Activated gamma-delta T cell treated with anti-CD3 and anti-CD28 coated beads, Interleukin-2, amount 50 U/mL, for 16 hours (primary cell): ENCODE measurements at regions not wholly inside any gene's neighbourhood (a gene's known extent, or its start where the extent isn't known, plus 50 kb on each side); places are given as distances from the start of the nearest gene placed in this dataset.
"Not testable (repeated sequence)": the region's sequence is repeated elsewhere in the genome, so short reads cannot be mapped to it uniquely, and the experiment has no call there.

Source experiments
- DNase-seq: peaks from one replicate; pipeline ENCODE4 v3.0.0-alpha.2; 2020; ENCODE audit warnings: low read depth

DNA sequence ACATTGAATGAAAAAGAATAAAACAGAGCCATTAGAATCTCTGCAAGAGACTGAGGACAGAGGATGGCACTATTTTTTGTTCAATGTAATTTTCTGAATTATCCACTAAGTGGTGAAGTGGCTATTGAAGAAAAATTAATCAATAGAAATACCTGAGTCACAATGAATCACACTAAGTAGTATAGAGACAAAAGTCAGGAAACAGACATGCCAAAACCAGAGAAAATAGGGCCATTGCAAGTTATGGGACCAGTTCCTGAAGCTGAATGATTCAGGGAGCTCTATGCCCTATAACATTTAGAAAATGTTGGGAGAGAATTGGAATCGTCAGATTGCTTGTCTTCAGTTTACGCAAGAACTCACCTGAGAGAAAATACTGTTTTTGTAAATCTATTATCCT, 1103.2 kb upstream of the ALCAM start:
- no peak for DNase-seq

DNA sequence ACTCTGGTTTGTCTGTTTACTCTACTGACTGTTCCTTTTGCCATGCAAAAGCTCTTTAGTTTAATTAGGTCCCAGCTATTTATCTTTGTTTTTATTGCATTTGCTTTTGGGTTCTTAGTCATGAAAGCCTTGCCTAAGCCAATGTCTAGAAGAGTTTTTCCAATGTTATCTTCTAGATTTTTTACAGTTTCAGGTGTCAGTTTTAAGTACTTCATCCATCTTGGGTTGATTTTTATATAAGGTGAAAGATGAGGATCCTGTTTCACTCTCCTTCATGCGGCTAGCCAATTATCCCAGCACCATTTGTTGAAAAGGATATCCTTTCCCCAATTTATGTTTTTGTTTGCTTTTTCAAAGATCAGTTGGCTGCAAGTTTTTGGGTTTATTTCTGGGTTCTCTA, 1100.5 kb upstream of the ALCAM start:
- DNase-seq, result not testable (repeated sequence)

DNA sequence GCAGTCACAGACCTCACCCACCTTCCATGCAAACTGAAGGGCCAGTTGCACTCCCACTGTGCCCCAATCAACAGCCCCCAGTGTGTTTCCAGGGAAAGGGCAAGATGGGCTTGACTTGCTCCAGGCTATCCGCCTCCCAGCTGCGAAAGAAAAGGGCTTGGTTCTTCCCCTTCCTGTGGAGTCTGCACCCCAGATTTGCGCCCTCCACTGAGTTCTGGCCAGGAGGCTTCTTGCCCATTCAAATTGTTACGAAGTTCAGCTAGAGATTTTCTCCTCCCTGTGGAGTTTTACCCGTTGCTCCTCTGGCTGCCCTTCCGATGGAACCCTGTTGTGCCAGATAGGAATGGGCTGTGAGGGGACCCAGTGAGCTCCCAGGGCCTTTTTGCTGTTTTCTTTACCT, 1096.9 kb upstream of the ALCAM start:
- DNase-seq, result no peak

DNA sequence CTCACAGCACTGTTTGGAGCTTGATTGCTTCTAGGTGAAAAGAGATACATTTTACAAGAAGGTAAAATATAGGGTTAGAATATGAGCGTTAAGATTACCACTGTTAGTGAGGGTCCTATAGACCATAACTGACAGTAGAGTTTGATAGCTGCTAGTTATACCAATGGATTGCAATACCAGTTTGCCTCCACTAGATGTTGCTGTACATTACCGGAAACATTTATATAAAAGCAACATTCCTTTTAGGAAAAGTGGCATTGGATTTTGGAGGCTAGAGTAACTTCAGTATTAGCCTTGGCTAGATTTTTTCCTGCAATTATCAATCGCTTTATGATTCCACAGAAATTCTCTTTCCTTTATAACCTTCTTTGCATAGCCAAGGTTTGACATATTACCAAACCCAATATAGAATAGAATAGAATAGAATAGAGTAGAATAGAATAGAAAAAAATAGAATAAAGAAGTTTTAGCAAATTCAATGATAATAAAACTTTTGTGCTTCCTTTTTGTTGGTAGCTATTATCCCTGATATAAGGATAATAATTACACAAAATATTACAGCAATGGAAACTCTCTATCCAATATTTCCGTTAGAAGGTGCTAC, 1093.6 kb upstream of the ALCAM start:
- DNase-seq, result no peak

DNA sequence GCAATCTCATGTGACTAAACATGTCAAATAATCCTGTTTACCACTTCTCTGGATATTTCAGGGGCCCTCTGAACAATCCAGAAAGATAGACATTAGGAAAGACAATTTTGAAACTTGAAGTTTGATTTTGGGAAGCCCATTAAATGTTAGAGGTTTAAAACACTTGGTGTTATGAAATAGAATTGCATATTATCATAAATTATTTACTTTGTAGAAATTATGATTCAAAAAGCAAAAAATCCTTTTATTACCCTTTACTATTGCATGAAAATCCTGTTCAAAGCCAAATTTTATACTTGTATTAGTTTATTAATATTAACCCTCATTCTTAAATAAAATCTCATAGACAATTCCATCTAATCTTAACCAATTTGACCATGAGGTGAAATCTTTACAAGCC, 1091.5 kb upstream of the ALCAM start:
- no peak for DNase-seq

DNA sequence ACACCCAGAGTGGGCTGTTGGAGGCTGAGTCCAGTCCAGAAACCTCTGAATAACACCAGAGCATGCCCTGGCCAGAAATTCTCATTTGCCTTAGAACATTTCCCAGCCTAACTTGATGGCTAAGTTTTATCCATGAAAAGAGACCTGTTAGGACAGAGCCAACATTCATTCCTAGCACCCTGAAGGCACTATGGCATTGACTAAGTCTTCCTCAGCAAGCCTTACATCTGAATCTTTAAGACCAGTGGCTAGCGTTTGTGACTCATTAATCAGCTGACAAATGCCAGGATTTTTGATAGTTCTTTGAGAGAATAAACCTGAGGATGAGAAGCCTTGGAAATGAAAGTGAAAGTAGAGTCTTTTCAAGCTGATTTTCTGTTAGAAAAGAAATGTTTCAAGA, 1087.1 kb upstream of the ALCAM start:
- DNase-seq, result no peak

DNA sequence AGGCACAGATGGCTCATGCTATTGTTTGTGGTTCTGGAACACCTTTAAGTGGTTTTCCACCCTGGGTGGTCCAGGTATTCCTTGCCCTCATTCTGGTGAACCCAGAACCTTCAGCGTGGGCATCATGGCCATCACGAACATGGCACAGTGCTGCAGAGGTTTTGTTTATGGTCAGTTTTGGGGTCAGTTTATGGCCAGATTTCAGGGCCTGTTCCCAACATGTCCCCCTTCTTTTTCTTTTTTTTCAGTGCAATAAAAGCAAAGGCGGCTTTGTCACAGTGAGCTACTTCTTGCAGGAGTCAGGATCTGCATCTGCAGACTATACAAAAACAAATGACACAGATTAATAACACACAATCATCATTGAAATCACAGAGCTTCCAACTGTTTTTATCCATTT, 1085.0 kb upstream of the ALCAM start:
- no peak for DNase-seq

DNA sequence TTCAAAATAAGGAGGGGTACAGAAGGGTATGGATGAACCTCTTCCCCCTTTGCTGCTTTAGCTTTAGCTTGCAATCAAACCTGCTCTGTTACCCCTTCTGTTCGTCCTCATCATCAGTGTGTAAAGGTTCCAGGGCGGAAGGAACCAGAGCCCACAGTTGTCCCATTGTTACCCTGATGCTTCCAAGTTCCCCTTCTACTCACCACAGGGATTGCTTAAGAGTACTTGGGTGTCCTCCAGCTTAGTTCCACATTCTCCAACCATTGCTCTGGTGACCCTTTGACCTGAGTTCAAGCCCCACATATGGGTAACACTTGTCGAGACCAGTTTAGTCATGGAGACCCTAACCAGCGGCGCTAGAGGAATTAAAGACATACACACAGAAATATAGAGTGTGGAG, 1080.1 kb upstream of the ALCAM start:
- DNase-seq, result no peak

DNA sequence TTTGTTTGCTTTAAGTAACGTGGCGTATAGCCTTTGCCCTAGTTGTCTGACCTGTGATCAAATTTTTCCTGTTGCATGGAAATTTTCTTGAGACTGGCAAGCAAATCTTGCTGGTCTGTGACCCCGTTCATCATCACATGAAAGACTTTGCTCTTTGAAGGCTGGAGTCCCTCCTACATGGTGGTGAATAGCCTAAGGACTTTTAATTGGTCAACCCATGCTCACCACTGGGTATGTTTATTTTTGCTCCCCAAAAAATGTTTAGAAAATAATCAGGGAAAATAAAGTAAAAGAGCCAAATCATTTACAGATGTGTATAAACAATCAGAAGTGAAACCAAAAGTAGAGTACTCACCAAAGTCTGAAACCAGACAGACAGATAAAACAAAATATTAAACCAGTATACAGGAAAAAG, 1075.3 kb upstream of the ALCAM start:
- no peak for DNase-seq

DNA sequence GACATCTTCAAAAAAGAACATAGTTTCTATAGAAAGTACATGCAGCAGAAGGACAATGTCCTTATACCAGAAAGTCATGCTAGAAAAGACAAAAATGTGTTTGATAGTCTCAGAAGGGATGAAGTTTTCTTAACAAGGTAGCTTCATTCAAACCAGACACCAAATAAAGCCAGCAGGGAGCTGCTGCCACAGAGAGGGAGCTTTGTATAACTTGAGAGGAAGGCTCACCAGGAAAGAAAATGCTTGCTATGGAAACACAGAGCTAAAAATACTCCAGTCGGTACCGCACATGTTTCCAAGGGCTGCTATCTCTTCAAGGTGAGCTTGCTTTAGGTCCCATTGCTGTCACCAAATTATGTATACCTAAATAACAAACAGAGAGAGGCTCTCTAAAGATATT, 1074.8 kb upstream of the ALCAM start:
- DNase-seq, result no peak

DNA sequence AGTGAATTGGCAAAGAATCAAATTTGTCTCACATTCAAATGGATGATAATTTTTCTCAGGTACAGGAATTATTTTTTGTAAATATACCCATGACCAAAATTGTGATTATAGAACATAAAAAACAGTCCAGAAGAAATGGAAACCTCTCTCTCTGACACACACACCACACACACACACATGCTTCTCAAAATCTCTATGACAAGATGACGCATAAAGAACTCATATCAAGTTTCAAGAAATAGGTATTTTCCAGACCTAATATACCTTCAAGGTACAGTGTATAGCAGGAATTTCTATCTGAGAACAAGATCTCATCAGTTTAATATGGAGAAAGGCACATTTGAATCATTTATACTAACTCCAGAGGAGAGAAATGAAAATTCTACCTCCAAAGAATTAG, 1069.1 kb upstream of the ALCAM start:
- no peak for DNase-seq

DNA sequence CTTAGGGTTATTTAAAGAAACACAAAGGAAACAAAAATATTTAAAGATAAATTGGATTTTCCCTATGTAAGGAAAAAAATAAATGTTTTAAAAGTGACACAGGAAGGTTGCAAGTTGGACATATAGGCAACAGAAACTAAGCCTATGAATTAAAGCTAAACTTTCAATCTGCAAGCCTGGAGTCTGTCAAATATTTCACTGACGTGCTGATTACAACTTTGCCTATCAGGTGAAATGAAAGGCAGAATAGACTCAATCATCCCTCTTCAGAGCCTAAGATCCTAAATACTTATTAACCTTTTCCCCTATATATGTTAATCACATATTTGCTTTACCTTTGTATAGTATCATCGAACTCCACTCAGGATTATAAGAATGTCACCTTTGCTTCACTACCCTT, 1068.0 kb upstream of the ALCAM start:
- no peak for DNase-seq

DNA sequence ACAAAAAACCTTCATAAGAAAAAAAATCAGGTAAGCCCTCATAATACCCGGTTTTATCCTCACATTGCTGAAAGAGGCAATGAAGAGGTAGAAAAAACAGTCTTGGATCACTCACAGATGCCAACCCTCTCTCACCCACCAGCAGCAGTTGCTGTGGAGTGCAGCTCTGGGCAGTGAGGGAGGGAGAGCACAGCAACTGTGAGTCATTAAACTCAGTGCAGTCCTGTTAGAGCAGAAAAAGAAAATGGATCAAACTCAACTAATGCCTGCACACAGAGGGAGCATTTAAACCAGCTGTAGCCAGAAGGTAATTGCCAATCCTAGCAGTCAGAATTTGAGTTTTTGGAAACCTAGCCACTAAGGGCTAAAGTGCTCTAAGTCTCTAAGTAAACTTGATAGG, 1050.6 kb upstream of the ALCAM start:
- DNase-seq, result no peak

DNA sequence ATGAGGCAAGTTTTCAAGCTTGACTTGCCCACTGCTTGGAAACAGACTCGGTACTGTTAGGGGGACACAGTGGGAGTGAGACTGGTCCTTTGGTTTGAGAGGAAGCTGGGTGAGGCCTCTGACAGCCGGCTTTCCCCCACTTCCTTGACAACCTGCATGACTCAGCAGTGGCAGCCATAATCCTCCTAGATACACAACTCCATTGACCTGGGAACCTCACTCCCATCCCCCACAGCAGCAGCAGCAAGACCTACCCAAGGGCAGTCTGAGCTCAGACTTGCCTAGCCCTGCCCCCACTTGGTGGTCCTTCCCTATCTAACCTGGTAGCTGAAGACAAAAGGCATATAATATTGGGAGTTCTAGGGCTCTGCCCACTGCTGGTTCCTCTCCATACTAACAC, 1043.5 kb upstream of the ALCAM start:
- no peak for DNase-seq

DNA sequence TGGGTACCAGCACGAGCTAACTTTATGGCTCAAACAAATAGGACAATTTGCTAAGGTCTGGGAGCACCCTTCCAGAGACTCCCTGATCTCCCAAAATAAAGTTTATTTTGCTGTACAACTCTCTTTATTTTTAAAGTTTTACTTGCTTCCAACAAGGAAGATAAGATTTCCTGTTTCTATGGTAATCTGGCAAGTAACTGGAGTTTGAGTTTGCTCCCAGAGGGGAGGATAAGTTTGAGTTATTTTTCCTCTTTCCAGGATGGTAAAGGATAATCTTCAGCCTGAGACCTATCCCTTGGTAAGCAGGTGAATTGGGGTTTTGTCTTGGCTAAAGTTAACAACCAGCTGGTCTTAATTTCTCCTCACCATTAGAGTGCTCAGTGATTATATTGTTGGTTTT, 1019.4 kb upstream of the ALCAM start:
- no peak for DNase-seq

DNA sequence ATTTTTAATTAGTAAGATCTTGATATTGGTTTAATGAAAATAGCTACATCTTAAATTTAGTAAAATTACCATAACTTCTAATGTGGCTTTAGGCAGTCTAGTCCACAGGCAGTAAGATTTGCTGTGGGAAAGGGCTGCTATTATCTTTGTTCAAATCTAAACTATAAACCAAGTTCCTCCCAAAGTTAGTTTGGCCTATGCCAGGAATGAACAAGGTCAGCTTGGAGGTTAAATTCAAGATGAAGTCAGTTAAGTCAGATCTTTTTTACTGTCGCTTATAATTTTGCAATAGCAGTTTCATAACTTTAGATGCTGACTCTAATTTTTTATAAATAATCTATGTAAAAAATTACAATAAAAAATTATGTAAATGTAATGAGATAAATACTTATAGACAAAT, 1016.9 kb upstream of the ALCAM start:
- DNase-seq, result no peak

DNA sequence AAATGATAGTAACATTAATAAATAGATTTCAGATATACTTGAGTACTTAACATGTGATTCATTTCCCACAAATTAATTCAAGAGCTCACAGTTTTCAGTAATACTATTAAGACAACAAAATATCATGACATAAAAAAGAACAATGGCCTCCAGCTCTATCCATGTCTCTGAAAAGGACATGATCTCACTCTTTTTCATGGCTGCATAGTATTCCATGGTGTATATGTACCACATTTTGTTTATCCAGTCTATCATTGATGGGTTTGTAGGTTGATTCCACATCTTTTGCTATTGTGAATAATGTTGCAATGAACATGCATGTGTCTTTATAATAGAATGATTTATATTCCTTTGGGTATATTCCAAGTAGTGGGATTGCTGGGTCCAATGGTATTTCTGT, 1012.8 kb upstream of the ALCAM start:
- no peak for DNase-seq

DNA sequence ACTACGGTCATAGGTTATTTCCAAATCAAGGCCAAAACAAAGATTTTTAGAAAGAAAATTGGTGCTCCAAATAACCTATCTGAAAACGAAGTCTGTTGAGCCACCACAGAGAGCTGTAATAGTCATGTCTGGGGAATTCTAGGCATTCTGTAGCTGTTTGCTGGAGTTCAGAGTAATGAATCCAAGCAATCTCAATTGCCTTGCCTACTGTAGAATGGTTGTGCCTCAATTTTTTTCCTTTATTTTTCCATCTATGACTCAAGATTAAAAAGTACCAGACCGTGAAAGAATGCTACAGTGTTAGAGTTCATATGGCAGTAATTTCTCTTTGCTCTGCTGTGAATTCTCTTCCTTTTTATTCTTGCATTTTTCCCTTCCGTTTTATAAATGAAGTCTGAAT, 1007.2 kb upstream of the ALCAM start:
- DNase-seq, result no peak

DNA sequence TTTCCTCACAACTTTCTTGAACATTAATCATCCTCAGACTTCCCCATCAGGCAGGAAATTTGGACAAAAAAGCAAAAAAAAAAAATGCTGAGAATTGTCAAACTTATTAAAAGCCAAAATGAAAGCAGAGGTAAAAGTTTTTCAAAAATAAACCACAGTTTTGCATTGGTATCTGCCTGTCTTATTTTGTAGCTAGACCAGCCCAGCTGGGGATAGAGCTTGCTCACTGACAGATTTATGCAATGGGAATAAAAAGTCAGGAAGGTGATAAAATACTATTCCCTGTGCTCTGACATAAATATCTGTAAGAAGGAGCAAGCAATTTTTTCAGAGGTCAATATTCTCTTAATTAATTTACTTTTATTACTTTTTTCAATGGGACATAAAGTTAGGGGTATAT, 1006.7 kb upstream of the ALCAM start:
- DNase-seq, result no peak

DNA sequence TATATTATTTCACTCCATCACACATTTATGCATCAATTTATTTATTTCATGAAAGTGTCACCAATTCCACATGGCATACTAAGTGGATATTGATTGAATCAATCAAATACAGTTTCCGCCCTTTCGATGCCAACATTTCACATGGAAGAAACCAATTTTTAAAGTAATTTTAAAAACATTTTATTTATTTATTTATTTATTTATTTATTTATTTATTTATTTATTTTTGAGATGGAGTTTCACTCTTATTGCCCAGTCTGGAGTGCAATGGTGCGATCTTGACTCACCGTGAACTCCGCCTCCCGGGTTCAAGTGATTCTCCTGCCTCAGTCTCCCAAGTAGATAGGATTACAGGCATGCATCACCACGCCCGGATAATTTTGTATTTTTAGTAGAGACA, 1005.0 kb upstream of the ALCAM start:
- DNase-seq, result not testable (repeated sequence)

DNA sequence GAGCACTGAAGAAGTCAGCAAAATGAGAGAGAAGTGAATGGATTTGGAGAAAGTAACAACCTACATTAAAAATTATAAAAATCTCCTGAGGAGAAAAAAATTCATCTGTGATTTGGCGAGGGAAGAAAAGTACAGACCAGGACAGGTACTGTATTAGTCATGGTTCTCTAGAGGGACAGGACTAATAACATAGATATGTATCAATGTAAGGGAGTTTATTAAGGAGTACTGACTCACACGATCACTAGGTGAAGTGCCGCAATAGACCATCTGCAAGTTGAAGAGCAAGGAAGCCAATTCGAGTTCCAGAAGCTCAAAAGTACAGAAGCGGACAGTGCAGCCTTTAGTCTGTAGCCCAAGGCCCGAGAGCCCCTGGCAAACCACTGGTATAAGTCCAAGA, 1004.4 kb upstream of the ALCAM start:
- DNase-seq, result no peak

DNA sequence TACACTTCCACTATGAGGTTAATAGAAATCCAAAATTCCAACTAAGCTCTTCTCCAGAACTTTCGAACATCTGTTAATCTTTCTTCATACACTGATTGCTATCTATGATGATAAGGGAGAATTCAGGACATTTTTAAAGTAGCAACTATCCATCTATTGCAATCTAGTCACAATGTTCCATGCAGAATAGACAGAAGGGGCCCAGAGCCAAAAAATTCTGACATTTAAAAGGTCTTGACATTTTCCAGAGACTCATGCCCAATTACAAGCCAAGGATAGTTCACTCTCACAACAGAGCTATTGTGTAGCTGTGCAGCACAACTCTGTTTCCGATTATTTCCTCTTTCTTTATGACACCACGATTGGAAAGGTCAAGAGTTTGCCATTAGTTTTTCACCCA, 999.7 kb upstream of the ALCAM start:
- DNase-seq, result no peak

DNA sequence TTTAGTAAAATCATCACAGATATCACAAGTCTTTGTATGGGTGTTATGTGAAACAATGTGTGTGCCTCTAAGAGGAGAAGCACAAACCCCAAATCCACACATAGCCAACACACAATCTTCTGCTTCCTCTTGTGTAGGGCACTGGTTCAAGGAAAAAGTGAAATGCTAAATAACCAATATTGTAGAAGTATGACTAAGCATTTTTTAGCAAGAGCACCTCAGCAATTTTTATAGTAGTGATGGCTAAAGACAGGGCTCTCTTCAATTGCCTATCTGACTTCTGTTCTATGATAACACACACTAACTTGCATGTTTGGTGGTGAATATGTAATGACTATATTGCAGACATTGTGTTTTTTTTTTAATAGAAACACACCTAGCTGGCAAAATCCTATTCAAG, 997.9 kb upstream of the ALCAM start:
- DNase-seq, result no peak

DNA sequence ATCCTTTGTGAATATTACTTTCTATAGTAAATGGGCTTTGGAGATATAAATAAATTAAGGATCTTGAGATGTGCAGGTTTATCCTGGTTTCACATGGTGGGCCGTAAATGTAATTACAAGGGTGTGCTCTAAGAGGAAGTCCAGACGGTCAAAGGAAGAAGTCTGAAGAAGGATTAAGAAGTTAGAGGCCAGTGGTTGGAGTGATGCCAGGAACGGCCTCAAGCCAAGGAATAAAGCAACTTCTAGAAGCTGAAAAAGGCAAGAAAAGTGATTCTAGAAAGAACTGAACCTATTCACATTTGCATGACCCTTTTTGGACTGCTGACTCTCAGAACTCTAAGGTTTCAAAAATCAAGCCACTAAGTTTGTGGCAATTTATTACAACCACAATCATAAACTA, 981.3 kb upstream of the ALCAM start:
- DNase-seq, result no peak

DNA sequence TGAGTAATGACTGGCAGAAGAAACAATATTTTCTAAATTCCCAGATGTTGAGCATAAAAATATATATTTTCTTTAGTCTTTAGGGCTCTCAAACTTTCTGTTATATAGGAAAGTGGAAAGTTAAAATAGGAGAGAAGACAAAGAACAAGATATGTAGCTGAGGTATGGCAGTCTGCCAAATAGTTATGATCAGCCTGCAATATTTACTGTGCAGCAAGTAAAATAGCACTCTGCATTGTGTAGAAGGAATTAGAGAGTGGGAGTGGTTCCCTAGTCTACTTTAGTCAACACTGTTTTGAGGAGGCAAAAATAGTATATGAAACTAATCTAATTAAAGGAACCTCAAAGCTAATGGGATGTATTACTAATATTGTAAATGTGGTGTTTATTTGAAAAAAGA, 978.1 kb upstream of the ALCAM start:
- DNase-seq, result no peak
